ENCODE measurements at regions not wholly inside any gene's neighbourhood (a gene's known extent, or its start where the extent isn't known, plus 50 kb on each side); places are given as distances from the start of the nearest gene placed in this dataset.

DNA sequence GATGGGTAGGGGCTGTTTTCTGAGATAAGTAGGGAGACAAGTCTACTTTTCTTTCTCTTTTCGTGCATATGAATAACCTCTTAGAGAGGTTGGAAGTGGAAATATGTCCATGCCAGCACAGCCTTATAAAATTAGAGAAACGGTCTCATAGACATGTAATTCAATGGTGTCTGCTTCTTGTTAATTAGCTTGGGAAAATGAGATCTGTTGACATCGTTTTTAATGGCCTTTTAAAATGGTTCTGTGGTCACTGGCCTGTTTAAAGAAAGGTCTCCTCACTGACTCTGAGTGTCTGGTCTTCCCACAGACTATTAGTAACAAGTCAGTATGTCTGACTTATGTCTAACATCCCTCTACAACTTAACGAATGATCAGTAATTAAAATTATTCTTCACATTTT, 487.1 kb downstream of the SLITRK6 start:
- TF ChIP-seq, protein P1, sequence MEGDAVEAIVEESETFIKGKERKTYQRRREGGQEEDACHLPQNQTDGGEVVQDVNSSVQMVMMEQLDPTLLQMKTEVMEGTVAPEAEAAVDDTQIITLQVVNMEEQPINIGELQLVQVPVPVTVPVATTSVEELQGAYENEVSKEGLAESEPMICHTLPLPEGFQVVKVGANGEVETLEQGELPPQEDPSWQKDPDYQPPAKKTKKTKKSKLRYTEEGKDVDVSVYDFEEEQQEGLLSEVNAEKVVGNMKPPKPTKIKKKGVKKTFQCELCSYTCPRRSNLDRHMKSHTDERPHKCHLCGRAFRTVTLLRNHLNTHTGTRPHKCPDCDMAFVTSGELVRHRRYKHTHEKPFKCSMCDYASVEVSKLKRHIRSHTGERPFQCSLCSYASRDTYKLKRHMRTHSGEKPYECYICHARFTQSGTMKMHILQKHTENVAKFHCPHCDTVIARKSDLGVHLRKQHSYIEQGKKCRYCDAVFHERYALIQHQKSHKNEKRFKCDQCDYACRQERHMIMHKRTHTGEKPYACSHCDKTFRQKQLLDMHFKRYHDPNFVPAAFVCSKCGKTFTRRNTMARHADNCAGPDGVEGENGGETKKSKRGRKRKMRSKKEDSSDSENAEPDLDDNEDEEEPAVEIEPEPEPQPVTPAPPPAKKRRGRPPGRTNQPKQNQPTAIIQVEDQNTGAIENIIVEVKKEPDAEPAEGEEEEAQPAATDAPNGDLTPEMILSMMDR (IDR thresholded peaks at IDR 0.05; ENCODE audit: low read depth, low read length) = no peak
- TF ChIP-seq EZH2phosphoT487 (IDR thresholded peaks at IDR 0.05; ENCODE audit: low read depth) = no peak
